HepG2 (cell line): ENCODE measurements at regions not wholly inside any gene's neighbourhood (a gene's known extent, or its start where the extent isn't known, plus 50 kb on each side); places are given as distances from the start of the nearest gene placed in this dataset.
"Not testable (repeated sequence)": the region's sequence is repeated elsewhere in the genome, so short reads cannot be mapped to it uniquely, and the experiment has no call there.

Experiments used
- BCL6 ChIP-seq: IDR thresholded peaks from 2 replicates; pipeline ENCODE4 v1.6.1; 2016; ENCODE audit warnings: missing genetic modification reagents, missing compliant biosample characterization
- FOXA3 ChIP-seq: IDR thresholded peaks from 2 replicates; pipeline ENCODE4 v1.6.1; 2016; ENCODE audit warnings: missing genetic modification reagents, missing compliant biosample characterization
- FOXP1 ChIP-seq, 2 experiments: fragments of 450-650 bp in 1 of 2; IDR thresholded peaks; 2 replicates each; pipeline ENCODE4 v1.6.1; 2017 to 2018; ENCODE audit warnings: antibody characterized with exemption in 1 of 2
- FOXP4 ChIP-seq: sonication (generic); formaldehyde crosslinking; IDR thresholded peaks from 2 replicates; pipeline ENCODE4 v1.4.0; 2020; ENCODE audit warnings: missing genetic modification reagents
- HNF4A ChIP-seq: sonication (generic); formaldehyde crosslinking; IDR thresholded peaks from 2 replicates; pipeline ENCODE4 v1.4.0; 2020; ENCODE audit warnings: missing genetic modification reagents
- ISL2 ChIP-seq: sonication (generic); formaldehyde crosslinking; IDR thresholded peaks from 2 replicates; pipeline ENCODE4 v1.5.0; 2020; ENCODE audit warnings: missing genetic modification reagents
- MED13 ChIP-seq: sonication (generic); formaldehyde crosslinking; IDR thresholded peaks from 2 replicates; pipeline ENCODE4 v1.5.0; 2020; ENCODE audit warnings: missing genetic modification reagents
- NCOA2 ChIP-seq: sonication (generic); formaldehyde crosslinking; IDR thresholded peaks from 2 replicates; pipeline ENCODE4 v1.8.0; 2022; ENCODE audit warnings: inconsistent platforms
- NR2F6 ChIP-seq, 2 experiments: IDR thresholded peaks; 2 replicates each; pipeline ENCODE4 v1.6.1; 2016; ENCODE audit warnings: antibody characterized with exemption in 1 of 2, mild to moderate bottlenecking in 1 of 2
- PAXIP1 ChIP-seq: sonication (generic); formaldehyde crosslinking; conservative IDR thresholded peaks from 2 replicates; pipeline ENCODE4 v1.4.0; 2020; ENCODE audit warnings: mild to moderate bottlenecking, missing genetic modification reagents, moderate library complexity
- SALL1 ChIP-seq: sonication (generic); formaldehyde crosslinking; IDR thresholded peaks from 2 replicates; pipeline ENCODE4 v1.8.0; 2022; ENCODE audit warnings: mild to moderate bottlenecking, missing genetic modification reagents
- SAP130 ChIP-seq: IDR thresholded peaks from 2 replicates; pipeline ENCODE4 v1.6.1; 2016; ENCODE audit warnings: low read depth
- SOX13 ChIP-seq, 3 experiments: fragments of 450-650 bp in 1 of 3; sonication (generic) in 1 of 3; formaldehyde crosslinking in 1 of 3; IDR thresholded peaks in 2 of 3; conservative IDR thresholded peaks in 1 of 3; 2 replicates each; pipeline versions ENCODE4 v1.5.0 to v1.6.1; 2016 to 2020; ENCODE audit warnings: antibody characterized with exemption in 1 of 3, mild to moderate bottlenecking in 1 of 3, missing compliant biosample characterization in 1 of 3, missing genetic modification reagents in 1 of 3, moderate library complexity in 1 of 3
- SOX5 ChIP-seq: IDR thresholded peaks from 2 replicates; pipeline ENCODE4 v1.6.1; 2016; ENCODE audit warnings: borderline replicate concordance
- SOX6 ChIP-seq, 2 experiments: fragments of 450-650 bp in 1 of 2; sonication (generic) in 1 of 2; formaldehyde crosslinking in 1 of 2; IDR thresholded peaks; 2 replicates each; pipeline versions ENCODE4 v1.4.0 to v1.6.1; 2017 to 2020; ENCODE audit warnings: antibody characterized with exemption in 1 of 2, mild to moderate bottlenecking in 1 of 2, missing genetic modification reagents in 1 of 2
- TBX3 ChIP-seq: fragments of 450-650 bp; IDR thresholded peaks from 2 replicates; pipeline ENCODE4 v1.6.1; 2017; ENCODE audit warnings: antibody characterized with exemption, mild to moderate bottlenecking, inconsistent platforms, borderline replicate concordance
- TCF7 ChIP-seq: sonication (generic); IDR thresholded peaks from 2 replicates; pipeline ENCODE4 v1.6.1; 2016; ENCODE audit warnings: antibody characterized with exemption, low read depth
- TEAD3 ChIP-seq: optimal IDR thresholded peaks from 2 replicates; pipeline ENCODE3; 2016; ENCODE audit warnings: borderline replicate concordance
- ZNF609 ChIP-seq: sonication (generic); formaldehyde crosslinking; IDR thresholded peaks from 2 replicates; pipeline ENCODE4 v1.4.0; 2020; ENCODE audit warnings: mild to moderate bottlenecking, missing genetic modification reagents, borderline replicate concordance
- ZNF652 ChIP-seq: IDR thresholded peaks from 2 replicates; pipeline ENCODE4 v1.6.1; 2016; ENCODE audit warnings: low read depth, borderline replicate concordance

GRCh38 chr10:47711428-47711827 lies 52.0 kb downstream of the SYT15B start (continued):
- peak; percentile 33; the same call in 1 of the 2 replicates for TF ChIP-seq ZNF609
- not testable (repeated sequence) for TF ChIP-seq FOXP1, SOX6, NR2F6, SOX13 (IDR thresholded peaks at IDR 0.05)
- peak; percentile 30; the same call in 1 of the 2 replicates for TF ChIP-seq FOXP1 (CRISPR knock-in tag; IDR thresholded peaks at IDR 0.05)
- peak; percentile 58 for TF ChIP-seq TCF7
- TF ChIP-seq FOXP4: 0 out of 2 replicates have a peak, but pooled peaks have one; percentile 31
- TF ChIP-seq SOX6 (CRISPR knock-in tag; IDR thresholded peaks at IDR 0.05): peak; percentile 38; the same call in 1 of the 2 replicates
- TF ChIP-seq ZNF652 (CRISPR knock-in tag): peak; percentile 82; the same call in 1 of the 2 replicates
- peak; percentile 78 for TF ChIP-seq PAXIP1 (CRISPR knock-in tag)
- 0 out of 2 replicates have a peak, but pooled peaks have one; percentile 33 for TF ChIP-seq MED13
- peak; percentile 28; the same call in 1 of the 2 replicates for TF ChIP-seq SAP130
- peak; percentile 9 for TF ChIP-seq TEAD3
- peak; percentile 40; the same call in 1 of the 2 replicates for TF ChIP-seq SOX5 (CRISPR knock-in tag)
- TF ChIP-seq ISL2 (CRISPR knock-in tag): peak; percentile 76
- 0 out of 2 replicates have a peak, but pooled peaks have one; percentile 12 for TF ChIP-seq TBX3
- 0 out of 2 replicates have a peak, but pooled peaks have one; percentile 22 for TF ChIP-seq NR2F6 (CRISPR knock-in tag; IDR thresholded peaks at IDR 0.05)
- TF ChIP-seq BCL6 (CRISPR knock-in tag): peak; percentile 39; the same call in 1 of the 2 replicates
- TF ChIP-seq SALL1 (CRISPR knock-in tag): peak; percentile 34; the same call in 1 of the 2 replicates
- TF ChIP-seq FOXA3 (CRISPR knock-in tag): peak; percentile 66
- peak; percentile 49 for TF ChIP-seq HNF4A
- TF ChIP-seq SOX13 (CRISPR knock-in tag; conservative IDR thresholded peaks at IDR 0.05 in 1 of 2, IDR thresholded peaks at IDR 0.05 in 1 of 2): peak in 1 of 2 experiments; percentile 50; a peak in 2 of 4 replicates
- TF ChIP-seq NCOA2 (CRISPR knock-in tag): peak; percentile 80
